ENCODE measurements at regions not wholly inside any gene's neighbourhood (a gene's known extent, or its start where the extent isn't known, plus 50 kb on each side); places are given as distances from the start of the nearest gene placed in this dataset.

GRCh38 chr5:56335212-56335611 is 102.1 kb upstream of the ANKRD55 start:
- no peaks in the 10 kb centered on the region for H3K36me3 ChIP-seq
- H3K4me3 ChIP-seq: no peak overlapping the region
- no peak for DNase-seq
- peaks cover 0 to 14% (median 10%) of the 10 kb centered on the region in 4 donors for H3K9me3 ChIP-seq
- intact Hi-C loops (cut with DNase I; ENCODE audit: low total_unique reads): no loop called here
- no peak overlapping the region for H3K27ac ChIP-seq
- TF ChIP-seq POLR2AphosphoS5 (IDR thresholded peaks at IDR 0.05) (no peak), CTCF (IDR thresholded peaks at IDR 0.05) (no peak), EP300 (IDR thresholded peaks at IDR 0.05) (no peak)
- H3K27me3 ChIP-seq: no peaks in the 10 kb centered on the region
- no peaks in the 10 kb centered on the region for H3K4me1 ChIP-seq

GRCh38 chr5:56330806-56331205 is 97.7 kb upstream of the ANKRD55 start:
- WGBS, 5 donors: 74 to 89% (median 85%) methylated on average over 1 of the region's 1 CpG
- no peak overlapping the region for H3K4me3 ChIP-seq
- intact Hi-C loops (cut with DNase I; ENCODE audit: low total_unique reads): no loop called here
- peaks cover 0 to 10% (median 0%) of the 10 kb centered on the region in 4 donors for H3K4me1 ChIP-seq
- no peak for DNase-seq
- no peaks in the 10 kb centered on the region for H3K36me3 ChIP-seq
- H3K27ac ChIP-seq: no peak overlapping the region
- peaks cover 0 to 13% (median 10%) of the 10 kb centered on the region in 4 donors for H3K9me3 ChIP-seq
- H3K27me3 ChIP-seq: no peaks in the 10 kb centered on the region
- no peak for TF ChIP-seq CTCF (IDR thresholded peaks at IDR 0.05)
- TF ChIP-seq POLR2AphosphoS5 (IDR thresholded peaks at IDR 0.05): no peak
- no peak for TF ChIP-seq POLR2A (IDR thresholded peaks at IDR 0.05)
- TF ChIP-seq EP300 (IDR thresholded peaks at IDR 0.05): no peak

GRCh38 chr5:56330167-56330566 is 97.0 kb upstream of the ANKRD55 start:
- Histone ChIP-seq H3K4me3 (no peak overlapping the region), H3K36me3 (no peaks in the 10 kb centered on the region), H3K27me3 (no peaks in the 10 kb centered on the region), H3K4me1 (peaks cover 0 to 10% (median 0%) of the 10 kb centered on the region in 4 donors), H3K9me3 (peaks cover 0 to 7% (median 5%) of the 10 kb centered on the region in 4 donors), H3K27ac (no peak overlapping the region)
- 76 to 98% (median 83%) methylated on average over 2 of the region's 2 CpGs for WGBS, 5 donors
- no peak for DNase-seq
- no peak for TF ChIP-seq CTCF (IDR thresholded peaks at IDR 0.05)
- no peak for TF ChIP-seq POLR2A (IDR thresholded peaks at IDR 0.05)
- no peak for TF ChIP-seq POLR2AphosphoS5 (IDR thresholded peaks at IDR 0.05)
- TF ChIP-seq EP300 (IDR thresholded peaks at IDR 0.05): no peak
- intact Hi-C loops (cut with DNase I; ENCODE audit: low total_unique reads): no loop called here

DNA sequence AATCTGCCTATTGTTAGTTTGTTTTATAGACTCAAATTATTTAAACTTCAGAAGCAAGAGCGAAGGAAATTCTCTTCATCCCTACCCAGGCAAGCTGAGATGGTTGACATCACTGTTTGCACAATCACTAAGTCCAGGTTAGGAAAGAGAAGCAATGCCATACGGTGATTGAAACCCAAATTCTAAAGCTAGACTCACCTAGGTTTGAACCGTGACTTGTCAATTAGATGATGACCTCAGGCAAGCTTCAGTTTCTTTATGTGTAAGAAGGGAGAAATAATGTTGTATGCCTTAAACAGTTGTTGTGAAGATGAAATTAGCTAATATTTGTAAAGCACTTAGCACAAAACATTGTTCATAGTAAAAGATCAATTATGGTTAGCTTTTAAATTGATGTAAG is 96.5 kb upstream of the ANKRD55 start:
- 78 to 94% (median 87%) methylated on average over 3 of the region's 3 CpGs for WGBS, 5 donors
- intact Hi-C loops (cut with DNase I; ENCODE audit: low total_unique reads): no loop called here
- Histone ChIP-seq H3K4me1 (peaks cover 0 to 10% (median 0%) of the 10 kb centered on the region in 4 donors), H3K27me3 (no peaks in the 10 kb centered on the region), H3K36me3 (no peaks in the 10 kb centered on the region), H3K9me3 (peaks cover 0 to 2% (median under 1%) of the 10 kb centered on the region in 4 donors), H3K27ac (no peak overlapping the region), H3K4me3 (no peak overlapping the region)
- DNase-seq: no peak
- TF ChIP-seq POLR2AphosphoS5 (IDR thresholded peaks at IDR 0.05): no peak
- TF ChIP-seq EP300 (IDR thresholded peaks at IDR 0.05): no peak
- no peak for TF ChIP-seq CTCF (IDR thresholded peaks at IDR 0.05)
- no peak for TF ChIP-seq POLR2A (IDR thresholded peaks at IDR 0.05)

All from stomach (tissue), 8 donors.